ENCODE measurements at regions not wholly inside any gene's neighbourhood (a gene's known extent, or its start where the extent isn't known, plus 50 kb on each side); places are given as distances from the start of the nearest gene placed in this dataset.
"Not testable (repeated sequence)": the region's sequence is repeated elsewhere in the genome, so short reads cannot be mapped to it uniquely, and the experiment has no call there.

- no peak for DNase-seq (ENCODE audit: low spot score)
Observed at GRCh38 chr10:120048391-120048790, 155.9 kb downstream of the SEC23IP start.

- no peak for DNase-seq (ENCODE audit: low spot score)
Observed at GRCh38 chr10:120051671-120052070, 159.1 kb downstream of the SEC23IP start.

GRCh38 chr10:120052964-120053702, 160.6 kb downstream of the SEC23IP start:
- DNase-seq (ENCODE audit: low spot score), result no peak

GRCh38 chr10:120059790-120060189, 167.3 kb downstream of the SEC23IP start:
- DNase-seq (ENCODE audit: low spot score), result not testable (repeated sequence)

GRCh38 chr10:120067427-120067826, 174.9 kb downstream of the SEC23IP start:
- DNase-seq (ENCODE audit: low spot score), result no peak

- DNase-seq (ENCODE audit: low spot score), result no peak
Observed at GRCh38 chr10:120069700-120070099, 177.2 kb downstream of the SEC23IP start.

DNA sequence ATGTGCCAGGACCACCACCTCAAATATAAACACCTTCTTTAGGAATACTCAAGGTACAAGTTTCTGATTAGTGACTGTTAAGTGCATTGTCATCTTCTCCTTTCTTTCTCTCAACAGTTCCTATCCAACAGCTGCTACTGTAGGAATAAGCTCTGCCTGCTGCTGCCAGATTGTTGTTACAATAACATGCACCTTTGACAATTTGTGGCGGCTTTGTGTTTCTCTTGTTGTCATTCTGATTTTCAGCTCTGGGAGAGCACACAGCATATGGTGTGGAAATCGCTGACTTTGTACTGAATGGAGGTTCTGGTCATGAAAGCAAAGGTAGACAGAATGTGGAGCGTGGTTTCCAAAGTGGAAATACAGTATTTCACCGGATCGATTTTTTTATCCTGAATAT, 182.8 kb downstream of the SEC23IP start:
- DNase-seq (ENCODE audit: low spot score), result no peak

GRCh38 chr10:120076996-120077706, 184.6 kb downstream of the SEC23IP start:
- DNase-seq (ENCODE audit: low spot score), result no peak

GRCh38 chr10:120077707-120078492, 185.4 kb downstream of the SEC23IP start:
- no peak for DNase-seq (ENCODE audit: low spot score)

GRCh38 chr10:120085096-120085796, 192.7 kb downstream of the SEC23IP start:
- DNase-seq (ENCODE audit: low spot score), result no peak

- DNase-seq (ENCODE audit: low spot score), result no peak
Observed at GRCh38 chr10:120086066-120086465, 193.5 kb downstream of the SEC23IP start.

DNA sequence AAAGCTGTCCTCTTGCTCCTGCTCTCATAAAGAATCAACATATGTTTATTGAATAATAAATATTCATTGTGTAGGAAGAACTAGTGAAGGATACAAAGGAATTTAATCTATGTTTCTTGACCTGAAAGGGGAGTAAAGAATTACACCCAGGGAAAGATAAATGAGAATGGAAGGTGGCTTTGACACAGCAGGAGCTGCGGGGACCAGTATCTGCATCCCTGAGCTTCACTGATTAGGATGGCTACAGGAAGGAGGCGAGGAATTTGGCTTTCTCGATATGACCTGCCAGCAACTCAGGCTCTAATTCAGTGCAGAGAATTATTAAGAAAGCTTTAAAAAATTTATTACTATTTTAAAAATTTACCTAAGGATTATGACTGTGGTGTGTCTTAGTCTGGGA, 194.6 kb downstream of the SEC23IP start:
- DNase-seq (ENCODE audit: low spot score), result no peak

GRCh38 chr10:120095875-120096274, 203.3 kb downstream of the SEC23IP start:
- no peak for DNase-seq (ENCODE audit: low spot score)

DNA sequence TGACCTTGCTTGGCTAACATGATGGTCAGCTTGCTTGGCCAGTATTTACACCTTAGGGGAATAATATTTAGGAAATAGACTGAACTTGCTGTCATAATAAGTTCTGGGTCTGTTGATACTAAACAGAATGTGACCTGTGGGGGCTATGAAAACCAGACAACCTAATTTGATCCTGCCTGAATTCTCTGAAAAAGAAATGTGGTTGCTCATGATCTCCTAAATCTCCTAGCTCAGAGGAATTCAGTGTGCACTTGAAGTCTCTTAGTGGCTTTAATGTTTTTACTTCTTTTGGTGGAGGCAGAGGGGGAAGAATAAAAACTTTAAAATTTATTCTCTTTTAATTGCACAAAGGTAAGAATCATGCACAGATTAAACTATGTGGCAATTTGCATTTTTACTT, 205.2 kb downstream of the SEC23IP start:
- DNase-seq (ENCODE audit: low spot score), result no peak

DNA sequence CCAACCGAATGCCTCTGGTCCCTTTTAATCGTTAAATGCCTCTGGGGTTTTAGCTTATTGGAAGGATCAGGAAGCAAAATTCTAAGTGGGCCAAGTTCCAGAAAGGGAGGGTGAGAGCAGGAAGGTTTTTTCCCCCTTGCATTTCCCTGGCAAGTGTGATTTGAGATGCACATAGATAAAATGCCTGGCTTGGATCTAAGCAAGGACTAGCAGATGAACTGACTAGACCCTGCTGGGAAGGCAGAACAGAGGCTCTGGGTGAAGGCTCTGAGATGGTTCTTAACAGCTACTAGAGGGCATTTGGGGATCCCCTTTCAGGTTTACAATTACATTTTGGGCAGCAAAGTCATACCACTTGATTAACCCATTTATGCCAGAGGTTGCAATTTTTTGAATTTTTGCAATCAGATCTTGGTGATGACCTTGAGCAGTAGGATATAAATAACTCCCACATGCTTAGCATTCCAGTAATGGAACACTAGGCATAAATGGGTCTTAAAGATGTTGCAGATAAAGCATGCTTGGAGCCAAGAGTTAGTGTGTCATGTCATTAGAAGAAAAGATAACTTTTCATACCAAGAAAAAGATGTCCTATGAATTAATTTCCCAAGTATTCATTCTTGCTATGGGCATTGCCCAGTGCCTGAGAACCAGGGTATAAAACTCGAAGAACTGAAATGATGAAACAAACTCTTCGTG, 205.9 kb downstream of the SEC23IP start:
- no peak for DNase-seq (ENCODE audit: low spot score)

DNA sequence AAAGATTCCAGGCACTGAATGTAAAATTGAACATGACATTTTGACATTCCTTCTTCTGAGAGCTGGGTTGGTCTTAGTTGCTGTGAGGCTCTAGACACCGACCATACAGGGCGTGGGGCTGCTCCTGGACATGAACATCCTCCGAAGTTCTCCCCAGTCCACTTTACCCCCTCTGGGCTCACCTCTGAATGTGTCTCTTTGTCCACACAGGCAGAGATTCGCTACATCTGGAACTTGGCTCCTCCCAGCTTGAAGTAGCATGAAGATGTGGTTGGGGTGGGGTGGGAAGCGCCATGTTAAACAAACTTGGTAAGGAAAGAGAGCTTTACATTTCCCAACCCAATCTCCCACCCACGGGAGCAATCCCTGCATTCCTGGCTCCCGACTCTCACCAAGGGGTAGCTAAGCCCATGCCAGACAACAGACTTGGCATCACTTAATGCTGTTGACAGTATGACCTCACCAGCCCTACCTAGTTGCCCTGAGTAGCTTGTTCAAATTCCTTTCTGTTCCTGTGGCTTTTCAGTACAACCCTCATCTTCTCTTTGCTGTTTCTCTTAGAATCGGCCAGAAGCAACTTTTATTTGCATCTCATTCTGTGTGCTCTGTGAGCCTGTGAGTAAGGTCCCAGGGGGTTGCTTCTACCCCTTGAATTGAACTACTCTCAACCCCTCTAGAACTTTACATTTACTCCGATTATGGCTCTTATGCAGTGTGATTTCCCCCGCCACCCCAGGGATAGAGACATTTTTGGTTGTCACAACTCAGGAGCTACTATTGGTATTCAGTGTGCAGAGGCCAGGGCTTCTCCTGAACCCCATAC, 211.4 kb downstream of the SEC23IP start:
- no peak for DNase-seq (ENCODE audit: low spot score)

DNA sequence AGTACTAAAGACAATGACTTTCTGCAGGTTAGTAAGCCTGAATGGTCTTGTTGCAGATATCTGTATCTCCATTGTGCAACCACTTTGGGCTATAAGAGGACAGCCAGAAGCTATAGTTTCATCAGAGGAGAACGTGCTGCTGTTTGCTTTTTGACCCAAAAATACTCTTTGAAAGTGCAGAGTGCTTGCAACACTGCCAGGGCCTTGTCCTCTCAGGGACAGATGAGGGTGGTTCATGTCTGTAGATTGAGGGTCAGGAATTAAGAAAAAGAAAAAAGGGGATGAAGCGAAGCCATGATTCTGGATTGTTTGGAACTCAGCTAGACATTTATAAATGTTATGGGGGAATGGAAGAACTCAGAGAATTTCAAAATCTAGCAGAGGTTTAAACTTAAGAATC, 212.5 kb downstream of the SEC23IP start:
- DNase-seq (ENCODE audit: low spot score), result no peak

GRCh38 chr10:120105492-120105891, 213.0 kb downstream of the SEC23IP start:
- no peak for DNase-seq (ENCODE audit: low spot score)

- DNase-seq (ENCODE audit: low spot score), result no peak
Observed at GRCh38 chr10:120108916-120109315, 216.4 kb downstream of the SEC23IP start.

DNA sequence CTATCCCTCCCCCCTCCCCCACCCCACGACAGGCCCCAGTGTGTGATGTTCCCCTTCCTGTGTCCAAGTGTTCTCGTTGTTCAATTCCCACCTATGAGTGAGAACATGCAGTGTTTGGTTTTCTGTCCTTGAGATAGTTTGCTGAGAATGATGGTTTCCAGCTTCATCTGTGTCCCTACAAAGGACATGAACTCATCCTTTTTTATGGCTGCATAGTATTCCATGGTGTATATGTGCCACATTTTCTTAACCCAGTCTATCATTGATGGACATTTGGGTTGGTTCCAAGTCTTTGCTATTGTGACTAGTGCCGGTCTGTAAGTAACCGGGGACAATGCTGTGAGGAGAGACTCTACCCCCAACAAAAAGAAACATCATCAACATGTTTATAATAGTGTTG, 217.2 kb downstream of the SEC23IP start:
- DNase-seq (ENCODE audit: low spot score), result not testable (repeated sequence)

DNA sequence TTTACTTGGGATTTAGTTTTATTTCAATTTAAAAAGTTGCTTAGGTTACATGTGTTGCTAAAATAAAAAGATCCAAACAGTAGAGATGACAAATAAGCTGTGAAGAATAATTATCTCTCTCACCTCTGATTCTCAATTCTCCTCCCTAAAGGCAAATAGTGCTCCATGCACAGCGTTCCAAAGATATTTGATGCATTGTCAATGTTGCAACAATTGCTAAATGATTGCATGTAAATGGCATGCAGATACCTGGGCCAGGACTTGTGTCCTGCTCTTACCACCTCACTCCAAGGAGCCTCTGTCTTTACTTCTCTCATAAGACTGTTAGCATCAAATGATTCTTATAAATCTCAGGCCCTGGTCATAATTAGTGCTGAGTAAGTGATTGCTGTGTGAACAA, 217.7 kb downstream of the SEC23IP start:
- DNase-seq (ENCODE audit: low spot score), result no peak

Measured in AG20443 (cell line).